ENCODE measurements at regions not wholly inside any gene's neighbourhood (a gene's known extent, or its start where the extent isn't known, plus 50 kb on each side); places are given as distances from the start of the nearest gene placed in this dataset.

DNA sequence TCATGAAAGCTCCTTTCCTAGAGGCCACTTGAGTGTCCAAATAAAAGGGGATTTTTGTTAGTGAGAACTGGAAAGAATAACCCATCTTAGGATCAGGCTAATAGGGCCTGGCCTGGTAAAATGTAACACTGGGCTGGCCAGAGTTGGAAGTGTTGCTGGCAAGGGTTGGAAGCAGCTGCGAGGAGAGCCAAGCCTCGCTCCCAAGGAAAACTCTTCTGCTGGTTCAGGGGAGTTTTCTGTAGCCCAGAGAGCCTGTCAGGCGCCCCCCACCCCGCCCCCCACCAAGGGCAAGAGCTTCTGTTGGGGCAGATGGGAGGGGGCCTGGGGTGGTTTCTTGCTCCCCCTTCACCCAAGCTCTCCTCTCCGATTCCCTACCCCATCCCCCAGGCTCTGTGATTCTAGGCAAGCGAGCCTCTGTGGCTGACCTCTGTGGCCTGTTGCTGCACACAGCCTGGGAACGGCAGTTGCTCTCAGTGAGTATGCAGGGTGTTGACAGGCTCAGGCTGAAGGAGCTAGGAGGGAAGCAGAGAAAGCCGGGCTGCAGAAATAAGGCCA lies 547.8 kb downstream of the CCDC171 start:
- no peaks in the 10 kb centered on the region for H3K27me3 Mint-ChIP-seq (ENCODE audit: low read depth)
- H3K36me3 Mint-ChIP-seq: no peaks in the 10 kb centered on the region
- TF ChIP-seq ZNF416 (CRISPR knock-in tag; IDR thresholded peaks at IDR 0.05) (no peak), USF2 (CRISPR knock-in tag; IDR thresholded peaks at IDR 0.05) (no peak), PRRX2 (CRISPR knock-in tag; IDR thresholded peaks at IDR 0.05) (no peak), ZNF317 (CRISPR knock-in tag; IDR thresholded peaks at IDR 0.05; ENCODE audit: borderline replicate concordance, low read depth) (no peak), ZBTB43 (CRISPR knock-in tag; IDR thresholded peaks at IDR 0.05) (no peak), CREB1 (CRISPR knock-in tag; IDR thresholded peaks at IDR 0.05) (no peak), ARID4B (CRISPR knock-in tag; IDR thresholded peaks at IDR 0.05; ENCODE audit: borderline replicate concordance) (no peak), FOXJ3 (CRISPR knock-in tag; IDR thresholded peaks at IDR 0.05; ENCODE audit: borderline replicate concordance) (no peak)
- TF ChIP-seq, protein P1, sequence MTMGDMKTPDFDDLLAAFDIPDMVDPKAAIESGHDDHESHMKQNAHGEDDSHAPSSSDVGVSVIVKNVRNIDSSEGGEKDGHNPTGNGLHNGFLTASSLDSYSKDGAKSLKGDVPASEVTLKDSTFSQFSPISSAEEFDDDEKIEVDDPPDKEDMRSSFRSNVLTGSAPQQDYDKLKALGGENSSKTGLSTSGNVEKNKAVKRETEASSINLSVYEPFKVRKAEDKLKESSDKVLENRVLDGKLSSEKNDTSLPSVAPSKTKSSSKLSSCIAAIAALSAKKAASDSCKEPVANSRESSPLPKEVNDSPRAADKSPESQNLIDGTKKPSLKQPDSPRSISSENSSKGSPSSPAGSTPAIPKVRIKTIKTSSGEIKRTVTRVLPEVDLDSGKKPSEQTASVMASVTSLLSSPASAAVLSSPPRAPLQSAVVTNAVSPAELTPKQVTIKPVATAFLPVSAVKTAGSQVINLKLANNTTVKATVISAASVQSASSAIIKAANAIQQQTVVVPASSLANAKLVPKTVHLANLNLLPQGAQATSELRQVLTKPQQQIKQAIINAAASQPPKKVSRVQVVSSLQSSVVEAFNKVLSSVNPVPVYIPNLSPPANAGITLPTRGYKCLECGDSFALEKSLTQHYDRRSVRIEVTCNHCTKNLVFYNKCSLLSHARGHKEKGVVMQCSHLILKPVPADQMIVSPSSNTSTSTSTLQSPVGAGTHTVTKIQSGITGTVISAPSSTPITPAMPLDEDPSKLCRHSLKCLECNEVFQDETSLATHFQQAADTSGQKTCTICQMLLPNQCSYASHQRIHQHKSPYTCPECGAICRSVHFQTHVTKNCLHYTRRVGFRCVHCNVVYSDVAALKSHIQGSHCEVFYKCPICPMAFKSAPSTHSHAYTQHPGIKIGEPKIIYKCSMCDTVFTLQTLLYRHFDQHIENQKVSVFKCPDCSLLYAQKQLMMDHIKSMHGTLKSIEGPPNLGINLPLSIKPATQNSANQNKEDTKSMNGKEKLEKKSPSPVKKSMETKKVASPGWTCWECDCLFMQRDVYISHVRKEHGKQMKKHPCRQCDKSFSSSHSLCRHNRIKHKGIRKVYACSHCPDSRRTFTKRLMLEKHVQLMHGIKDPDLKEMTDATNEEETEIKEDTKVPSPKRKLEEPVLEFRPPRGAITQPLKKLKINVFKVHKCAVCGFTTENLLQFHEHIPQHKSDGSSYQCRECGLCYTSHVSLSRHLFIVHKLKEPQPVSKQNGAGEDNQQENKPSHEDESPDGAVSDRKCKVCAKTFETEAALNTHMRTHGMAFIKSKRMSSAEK (CRISPR knock-in tag; IDR thresholded peaks at IDR 0.05; ENCODE audit: borderline replicate concordance): no peak
- TF ChIP-seq, protein P2, sequence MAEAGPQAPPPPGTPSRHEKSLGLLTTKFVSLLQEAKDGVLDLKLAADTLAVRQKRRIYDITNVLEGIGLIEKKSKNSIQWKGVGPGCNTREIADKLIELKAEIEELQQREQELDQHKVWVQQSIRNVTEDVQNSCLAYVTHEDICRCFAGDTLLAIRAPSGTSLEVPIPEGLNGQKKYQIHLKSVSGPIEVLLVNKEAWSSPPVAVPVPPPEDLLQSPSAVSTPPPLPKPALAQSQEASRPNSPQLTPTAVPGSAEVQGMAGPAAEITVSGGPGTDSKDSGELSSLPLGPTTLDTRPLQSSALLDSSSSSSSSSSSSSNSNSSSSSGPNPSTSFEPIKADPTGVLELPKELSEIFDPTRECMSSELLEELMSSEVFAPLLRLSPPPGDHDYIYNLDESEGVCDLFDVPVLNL (CRISPR knock-in tag; IDR thresholded peaks at IDR 0.05; ENCODE audit: borderline replicate concordance, low read depth): no peak
- H3K9me3 Mint-ChIP-seq: no peaks in the 10 kb centered on the region
- ChIA-PET POLR2A (no interaction called here), CTCF (interaction anchor here (0.8 kb wide), 1 partner anchor 33 kb away, joined by 3 read pairs; no protein-coding TSS in a partner anchor)
- peak; percentile 83 for ATAC-seq
- no peak overlapping the region for H3K27ac Mint-ChIP-seq
- H3K4me1 Mint-ChIP-seq: peaks cover 5% of the 10 kb centered on the region
- no peak for DNase-seq (ENCODE audit: low spot score)
- no peak overlapping the region for H3K4me3 Mint-ChIP-seq

DNA sequence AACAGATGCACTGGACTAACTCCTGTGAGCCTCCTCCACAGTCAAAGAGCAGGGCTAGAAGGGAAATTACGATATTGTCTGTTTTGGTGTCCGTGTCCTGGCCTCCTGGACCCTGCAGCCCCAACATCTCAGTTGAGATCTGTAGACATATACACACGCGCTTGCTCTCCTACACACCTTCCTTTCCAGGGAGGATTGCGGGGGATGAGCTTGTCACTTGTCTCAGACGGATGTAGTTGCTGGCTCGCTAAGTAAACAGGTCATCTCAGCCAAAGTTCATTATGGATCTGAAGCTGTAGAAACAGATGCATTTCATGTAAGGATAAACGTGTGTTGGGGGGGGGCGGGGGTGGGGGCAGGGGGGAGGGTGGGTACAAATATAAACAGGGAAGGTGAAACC lies 549.3 kb downstream of the CCDC171 start:
- Mint-ChIP-seq H3K4me1 (peaks cover 19% of the 10 kb centered on the region), H3K36me3 (no peaks in the 10 kb centered on the region), H3K4me3 (no peak overlapping the region), H3K27me3 (ENCODE audit: low read depth) (no peaks in the 10 kb centered on the region), H3K9me3 (no peaks in the 10 kb centered on the region), H3K27ac (no peak overlapping the region)
- DNase-seq (ENCODE audit: low spot score) (no peak), ATAC-seq (no peak)
- ChIA-PET POLR2A (no interaction called here), CTCF (interaction anchor here (3.5 kb wide), 1 partner anchor 32 kb away, joined by 11 read pairs; no protein-coding TSS in a partner anchor)
- TF ChIP-seq GRHL2 (CRISPR knock-in tag; IDR thresholded peaks at IDR 0.05; ENCODE audit: insufficient replicate concordance, severe bottlenecking) (no peak), TEAD4 (CRISPR knock-in tag; IDR thresholded peaks at IDR 0.05) (no peak), TEAD1 (CRISPR knock-in tag; IDR thresholded peaks at IDR 0.05) (no peak), ZNF512 (CRISPR knock-in tag; IDR thresholded peaks at IDR 0.05; ENCODE audit: borderline replicate concordance) (no peak)
- TF ChIP-seq, protein P3, sequence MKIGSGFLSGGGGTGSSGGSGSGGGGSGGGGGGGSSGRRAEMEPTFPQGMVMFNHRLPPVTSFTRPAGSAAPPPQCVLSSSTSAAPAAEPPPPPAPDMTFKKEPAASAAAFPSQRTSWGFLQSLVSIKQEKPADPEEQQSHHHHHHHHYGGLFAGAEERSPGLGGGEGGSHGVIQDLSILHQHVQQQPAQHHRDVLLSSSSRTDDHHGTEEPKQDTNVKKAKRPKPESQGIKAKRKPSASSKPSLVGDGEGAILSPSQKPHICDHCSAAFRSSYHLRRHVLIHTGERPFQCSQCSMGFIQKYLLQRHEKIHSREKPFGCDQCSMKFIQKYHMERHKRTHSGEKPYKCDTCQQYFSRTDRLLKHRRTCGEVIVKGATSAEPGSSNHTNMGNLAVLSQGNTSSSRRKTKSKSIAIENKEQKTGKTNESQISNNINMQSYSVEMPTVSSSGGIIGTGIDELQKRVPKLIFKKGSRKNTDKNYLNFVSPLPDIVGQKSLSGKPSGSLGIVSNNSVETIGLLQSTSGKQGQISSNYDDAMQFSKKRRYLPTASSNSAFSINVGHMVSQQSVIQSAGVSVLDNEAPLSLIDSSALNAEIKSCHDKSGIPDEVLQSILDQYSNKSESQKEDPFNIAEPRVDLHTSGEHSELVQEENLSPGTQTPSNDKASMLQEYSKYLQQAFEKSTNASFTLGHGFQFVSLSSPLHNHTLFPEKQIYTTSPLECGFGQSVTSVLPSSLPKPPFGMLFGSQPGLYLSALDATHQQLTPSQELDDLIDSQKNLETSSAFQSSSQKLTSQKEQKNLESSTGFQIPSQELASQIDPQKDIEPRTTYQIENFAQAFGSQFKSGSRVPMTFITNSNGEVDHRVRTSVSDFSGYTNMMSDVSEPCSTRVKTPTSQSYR (CRISPR knock-in tag; IDR thresholded peaks at IDR 0.05): no peak
